Muscle layer of colon (tissue), 2 donors: ENCODE measurements at regions not wholly inside any gene's neighbourhood (a gene's known extent, or its start where the extent isn't known, plus 50 kb on each side); places are given as distances from the start of the nearest gene placed in this dataset.

Experiments
- H3K27ac ChIP-seq: one replicate; pipeline ENCODE4 v1.7.0; 2013; ENCODE audit warnings: low read depth, mild to moderate bottlenecking, low read length, moderate library complexity
- H3K27me3 ChIP-seq, 2 donors: one replicate each; pipeline ENCODE4 v1.7.0; 2013; ENCODE audit warnings: low read length in 2 of 2, mild to moderate bottlenecking in 2 of 2; ENCODE audit not compliant: insufficient read depth in 2 of 2, control insufficient read depth in 1 of 2
- H3K36me3 ChIP-seq: one replicate; pipeline ENCODE4 v1.7.0; 2013; ENCODE audit warnings: mild to moderate bottlenecking, low read length; ENCODE audit not compliant: insufficient read depth
- H3K4me1 ChIP-seq: one replicate; pipeline ENCODE4 v1.7.0; 2013; ENCODE audit warnings: mild to moderate bottlenecking, low read length; ENCODE audit not compliant: insufficient read depth
- H3K4me3 ChIP-seq, 2 donors: one replicate each; pipeline ENCODE4 v1.7.0; 2013; ENCODE audit warnings: low read length in 2 of 2, low read depth in 1 of 2, mild to moderate bottlenecking in 1 of 2, moderate library complexity in 1 of 2
- H3K9ac ChIP-seq: one replicate; pipeline ENCODE4 v1.7.0; 2013; ENCODE audit warnings: low read length
- H3K9me3 ChIP-seq: one replicate; pipeline ENCODE4 v1.7.0; 2013; ENCODE audit warnings: mild to moderate bottlenecking, low read length
- donor health status: abdominal sarcoma.
- donor health status: Adenocarcinoma of cecum.

DNA sequence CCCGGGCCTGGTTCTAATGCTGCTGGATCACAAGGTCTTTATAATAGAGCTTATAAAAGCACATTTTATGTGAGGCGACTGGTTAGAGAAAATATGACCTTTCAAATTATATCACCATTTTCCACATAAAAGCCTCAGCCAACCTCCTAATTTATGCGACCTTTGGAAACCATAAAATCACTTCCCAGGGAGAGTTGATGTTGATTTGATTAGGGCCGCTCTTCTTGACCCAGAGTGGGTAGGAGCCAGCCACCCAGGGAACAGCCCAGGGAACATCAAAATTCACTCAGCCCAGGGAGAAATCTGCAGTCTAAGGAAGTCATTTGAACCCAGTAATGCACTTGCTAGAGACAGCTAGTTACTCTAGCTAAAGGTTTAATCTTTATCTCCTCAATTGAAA is 79.8 kb upstream of the TENT5A start:
- H3K4me1 ChIP-seq: no peaks in the 10 kb centered on the region
- H3K27me3 ChIP-seq: no peaks in the 10 kb centered on the region
- no peak overlapping the region for H3K27ac ChIP-seq
- no peak overlapping the region for H3K9ac ChIP-seq
- H3K4me3 ChIP-seq: no peak overlapping the region
- H3K36me3 ChIP-seq: no peaks in the 10 kb centered on the region
- H3K9me3 ChIP-seq: no peaks in the 10 kb centered on the region

DNA sequence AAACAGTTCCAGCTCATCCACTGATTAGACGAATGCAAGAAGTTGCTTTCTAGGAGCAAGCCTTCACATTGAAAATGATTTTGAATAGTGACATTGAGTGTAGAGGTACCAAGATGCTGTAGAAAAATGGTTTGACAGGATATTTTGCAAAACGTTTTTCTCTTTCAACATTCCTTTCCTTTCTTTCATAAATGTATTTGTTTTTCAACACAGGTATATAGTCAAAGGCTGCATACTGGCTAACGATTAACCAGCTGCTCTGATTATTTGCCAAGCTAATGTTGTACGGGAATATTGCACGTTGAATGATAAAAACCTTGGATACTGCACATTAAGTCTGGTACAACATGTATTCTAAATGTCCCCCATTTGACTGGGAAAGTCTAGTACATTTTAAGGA is 78.8 kb upstream of the TENT5A start:
- Histone ChIP-seq H3K4me1 (no peaks in the 10 kb centered on the region), H3K27me3 (no peaks in the 10 kb centered on the region), H3K27ac (no peak overlapping the region), H3K36me3 (no peaks in the 10 kb centered on the region), H3K9ac (no peak overlapping the region), H3K9me3 (no peaks in the 10 kb centered on the region), H3K4me3 (no peak overlapping the region)

DNA sequence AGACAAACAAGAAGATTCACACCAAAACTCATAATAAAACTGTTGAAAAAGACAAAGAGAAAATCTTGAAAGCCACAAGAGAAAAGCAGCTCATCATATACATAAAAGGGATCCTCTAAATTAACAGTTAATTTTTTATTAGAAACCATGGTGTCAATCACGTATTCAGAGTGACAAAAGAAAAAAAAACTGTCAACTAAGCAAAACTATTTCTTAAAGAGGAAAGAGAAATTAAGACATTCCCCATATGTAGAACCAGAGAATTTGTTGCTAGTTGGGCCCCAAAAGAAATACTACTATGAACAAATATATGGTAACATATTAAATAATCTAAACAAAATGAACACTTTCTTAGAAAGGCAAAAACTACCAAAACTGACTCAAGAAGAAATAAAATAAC is 74.3 kb upstream of the TENT5A start:
- Histone ChIP-seq H3K4me1 (no peaks in the 10 kb centered on the region), H3K27me3 (no peaks in the 10 kb centered on the region), H3K4me3 (no peak overlapping the region), H3K9me3 (no peaks in the 10 kb centered on the region), H3K9ac (no peak overlapping the region), H3K36me3 (no peaks in the 10 kb centered on the region), H3K27ac (no peak overlapping the region)

DNA sequence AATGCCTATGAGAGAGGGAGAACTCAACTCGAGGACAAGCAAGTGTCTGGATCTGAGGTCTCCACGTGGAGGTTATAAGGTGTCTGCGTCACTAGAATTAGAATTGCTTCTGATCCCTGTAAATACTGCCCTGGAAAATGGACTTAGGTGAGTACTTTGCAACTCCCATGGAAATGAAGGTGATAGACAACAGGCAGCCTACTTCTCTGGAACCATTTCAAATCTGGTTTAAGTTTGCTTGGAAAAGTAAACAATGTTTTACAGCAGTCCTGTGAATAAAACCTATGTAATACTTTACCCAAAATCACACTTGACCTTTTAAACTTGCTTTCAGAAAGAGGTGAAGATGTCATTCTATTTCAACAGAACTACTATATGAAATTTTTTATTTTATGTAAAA is 70.1 kb upstream of the TENT5A start:
- Histone ChIP-seq H3K27me3 (no peaks in the 10 kb centered on the region), H3K4me1 (no peaks in the 10 kb centered on the region), H3K9ac (no peak overlapping the region), H3K4me3 (no peak overlapping the region), H3K27ac (no peak overlapping the region), H3K36me3 (no peaks in the 10 kb centered on the region), H3K9me3 (no peaks in the 10 kb centered on the region)

DNA sequence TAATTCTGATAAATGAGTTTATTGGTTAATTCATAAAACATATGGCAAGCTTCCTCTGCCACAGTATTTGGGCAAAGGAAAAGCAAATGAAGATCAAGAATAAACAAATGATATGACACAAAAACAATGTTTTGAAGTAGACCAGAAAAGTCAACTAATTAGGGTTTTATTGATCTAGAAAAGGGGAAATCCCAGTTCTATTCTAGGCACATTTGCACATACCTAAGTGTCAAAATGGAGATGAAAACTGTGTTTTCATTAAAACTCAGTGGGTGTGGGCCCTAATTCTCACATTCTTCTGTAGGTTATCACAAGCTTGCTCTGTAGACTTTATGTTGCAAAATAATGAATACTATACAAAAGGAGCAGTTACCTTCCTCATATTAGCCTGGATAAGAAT is 69.0 kb upstream of the TENT5A start:
- H3K36me3 ChIP-seq: no peaks in the 10 kb centered on the region
- no peaks in the 10 kb centered on the region for H3K4me1 ChIP-seq
- no peaks in the 10 kb centered on the region for H3K9me3 ChIP-seq
- no peak overlapping the region for H3K9ac ChIP-seq
- no peak overlapping the region for H3K27ac ChIP-seq
- no peaks in the 10 kb centered on the region for H3K27me3 ChIP-seq
- H3K4me3 ChIP-seq: no peak overlapping the region

DNA sequence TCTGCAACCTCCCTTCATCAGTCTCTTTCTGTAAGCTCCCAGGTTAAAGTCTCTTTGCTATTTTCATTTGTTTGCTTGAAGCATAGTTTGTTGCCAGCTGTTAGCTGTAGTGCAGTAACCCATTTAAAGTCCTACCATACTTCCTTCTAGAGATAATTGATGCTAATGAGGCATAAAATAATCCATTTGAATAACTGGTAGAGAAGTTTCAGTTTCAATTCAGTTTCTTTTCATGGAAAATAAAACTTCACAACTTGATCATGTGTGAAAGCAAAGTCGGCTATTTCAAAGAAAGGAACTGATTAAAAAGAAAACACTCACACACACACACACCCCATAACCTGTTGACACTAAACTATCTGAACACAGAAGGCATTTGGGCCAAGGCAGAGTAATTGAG is 68.5 kb upstream of the TENT5A start:
- Histone ChIP-seq H3K36me3 (no peaks in the 10 kb centered on the region), H3K4me1 (no peaks in the 10 kb centered on the region), H3K4me3 (no peak overlapping the region), H3K27ac (no peak overlapping the region), H3K27me3 (no peaks in the 10 kb centered on the region), H3K9ac (no peak overlapping the region), H3K9me3 (no peaks in the 10 kb centered on the region)

DNA sequence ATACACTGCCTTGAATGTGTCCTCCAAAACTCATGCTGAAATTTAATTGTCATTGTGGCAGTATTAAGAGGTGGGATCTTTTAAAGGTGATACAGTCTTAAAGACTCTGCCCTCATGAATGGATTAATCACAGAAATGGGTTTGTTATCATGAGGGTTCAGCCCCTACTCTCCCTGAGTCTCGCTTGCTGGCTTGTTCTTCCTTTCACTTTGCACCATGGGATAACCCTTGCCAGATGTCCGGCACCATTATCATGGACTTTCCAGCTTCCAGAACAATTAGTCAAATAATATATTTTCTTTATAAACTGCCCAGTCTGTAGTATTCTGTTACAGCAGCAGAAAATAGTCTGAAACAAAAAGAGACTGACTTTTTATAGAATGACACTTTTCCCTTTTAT is 67.9 kb upstream of the TENT5A start:
- Histone ChIP-seq H3K4me1 (no peaks in the 10 kb centered on the region), H3K36me3 (no peaks in the 10 kb centered on the region), H3K4me3 (no peak overlapping the region), H3K27me3 (no peaks in the 10 kb centered on the region), H3K9ac (no peak overlapping the region), H3K9me3 (no peaks in the 10 kb centered on the region), H3K27ac (no peak overlapping the region)

DNA sequence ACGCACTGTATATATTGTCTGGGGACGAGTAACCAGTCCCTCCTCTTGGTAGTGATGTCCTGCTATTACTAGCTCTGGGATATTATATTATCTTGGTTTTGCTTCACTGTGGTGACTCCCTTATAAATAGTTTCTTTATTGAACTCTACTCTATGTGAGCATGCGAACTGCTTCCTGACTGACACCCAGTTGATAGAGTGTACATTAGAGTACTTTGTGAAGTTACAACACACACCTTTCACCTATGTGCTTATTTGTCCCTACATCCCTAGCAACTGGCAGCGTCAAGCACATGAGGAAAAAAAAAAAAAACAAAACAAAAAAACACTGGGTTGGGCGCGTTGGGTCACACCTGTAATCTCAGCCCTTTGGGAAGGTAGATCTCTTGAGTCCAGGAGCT is 67.3 kb upstream of the TENT5A start:
- Histone ChIP-seq H3K36me3 (no peaks in the 10 kb centered on the region), H3K4me3 (no peak overlapping the region), H3K27ac (no peak overlapping the region), H3K27me3 (no peaks in the 10 kb centered on the region), H3K4me1 (no peaks in the 10 kb centered on the region), H3K9me3 (no peaks in the 10 kb centered on the region), H3K9ac (no peak overlapping the region)

DNA sequence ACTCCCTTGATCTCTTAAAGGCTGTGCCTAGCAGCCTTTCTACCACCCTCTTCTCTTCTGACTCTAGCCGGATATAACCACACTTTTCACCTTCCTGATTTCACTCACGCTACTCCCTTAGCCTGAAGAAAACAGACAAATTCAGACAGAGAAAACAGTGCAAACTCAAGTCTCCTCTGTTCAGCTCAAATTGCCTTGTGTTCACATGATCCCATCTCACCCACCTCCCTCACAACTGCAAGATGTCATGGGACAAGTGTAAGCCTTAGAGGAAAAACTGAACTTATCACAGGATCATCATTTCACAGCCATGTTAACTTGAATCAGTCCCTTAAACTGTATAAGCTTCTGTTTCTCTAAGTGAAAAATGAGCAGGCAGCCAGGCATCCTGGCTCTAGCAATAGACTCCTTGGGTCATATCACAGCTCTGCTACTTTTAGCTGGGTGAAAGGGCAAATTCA is 66.5 kb upstream of the TENT5A start:
- no peaks in the 10 kb centered on the region for H3K4me1 ChIP-seq
- no peak overlapping the region for H3K9ac ChIP-seq
- H3K4me3 ChIP-seq: no peak overlapping the region
- H3K27me3 ChIP-seq: no peaks in the 10 kb centered on the region
- H3K27ac ChIP-seq: no peak overlapping the region
- no peaks in the 10 kb centered on the region for H3K36me3 ChIP-seq
- H3K9me3 ChIP-seq: no peaks in the 10 kb centered on the region

DNA sequence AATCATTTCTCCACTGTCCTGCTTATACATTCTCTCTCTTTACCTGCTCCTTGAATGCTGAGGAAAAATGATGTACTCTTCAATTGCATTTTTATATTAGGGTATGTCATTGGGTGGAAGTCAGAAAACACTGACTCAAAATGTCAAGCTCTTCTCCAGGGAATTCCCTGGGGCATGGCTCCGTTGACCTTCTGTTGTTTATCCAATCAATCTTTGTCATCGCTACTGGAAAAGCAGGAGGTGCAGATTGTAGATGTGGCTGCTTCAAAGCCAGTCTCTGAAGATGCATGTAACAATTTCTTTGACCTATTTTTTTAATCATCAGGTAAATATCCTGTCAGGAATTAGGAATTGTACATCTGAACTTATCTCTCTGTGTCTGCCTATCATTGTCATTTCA is 63.9 kb upstream of the TENT5A start:
- no peaks in the 10 kb centered on the region for H3K27me3 ChIP-seq
- H3K9ac ChIP-seq: no peak overlapping the region
- no peaks in the 10 kb centered on the region for H3K9me3 ChIP-seq
- H3K4me1 ChIP-seq: no peaks in the 10 kb centered on the region
- no peak overlapping the region for H3K27ac ChIP-seq
- no peak overlapping the region for H3K4me3 ChIP-seq
- H3K36me3 ChIP-seq: no peaks in the 10 kb centered on the region

DNA sequence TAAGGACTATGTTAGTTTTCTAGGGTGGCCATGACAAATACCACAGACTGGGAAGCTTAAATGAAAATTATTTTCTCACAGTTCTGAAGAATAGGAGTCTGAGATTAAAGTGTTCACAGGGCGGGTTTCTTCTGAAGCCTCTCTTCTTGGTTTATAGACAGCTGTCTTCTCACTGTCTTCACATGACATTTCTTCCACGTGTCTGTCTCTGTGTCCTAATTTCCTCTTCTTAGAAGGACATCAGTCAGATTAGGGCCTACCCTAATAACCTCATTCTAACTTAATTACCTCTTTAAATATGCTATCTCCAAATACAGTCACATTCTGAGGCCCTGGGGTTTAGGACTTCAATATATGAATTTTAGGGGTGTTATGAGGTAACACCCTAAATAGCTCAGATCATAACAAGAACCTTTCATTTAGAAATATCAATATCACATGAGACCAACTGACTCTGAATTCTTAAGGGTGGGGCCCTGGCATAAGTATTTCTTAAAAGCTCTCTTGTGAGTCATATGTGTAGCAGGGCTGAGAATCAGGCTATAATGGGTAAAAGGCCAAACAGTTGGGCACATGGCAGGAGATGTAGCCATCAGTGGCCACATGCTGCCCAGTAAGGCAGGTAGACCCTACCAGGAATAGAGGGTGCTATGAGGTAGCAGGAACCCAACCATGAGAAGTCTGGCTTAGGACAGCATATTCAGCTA is 62.0 kb upstream of the TENT5A start:
- H3K4me3 ChIP-seq: no peak overlapping the region
- no peaks in the 10 kb centered on the region for H3K9me3 ChIP-seq
- H3K9ac ChIP-seq: no peak overlapping the region
- H3K36me3 ChIP-seq: no peaks in the 10 kb centered on the region
- H3K27me3 ChIP-seq: no peaks in the 10 kb centered on the region
- H3K4me1 ChIP-seq: no peaks in the 10 kb centered on the region
- no peak overlapping the region for H3K27ac ChIP-seq

DNA sequence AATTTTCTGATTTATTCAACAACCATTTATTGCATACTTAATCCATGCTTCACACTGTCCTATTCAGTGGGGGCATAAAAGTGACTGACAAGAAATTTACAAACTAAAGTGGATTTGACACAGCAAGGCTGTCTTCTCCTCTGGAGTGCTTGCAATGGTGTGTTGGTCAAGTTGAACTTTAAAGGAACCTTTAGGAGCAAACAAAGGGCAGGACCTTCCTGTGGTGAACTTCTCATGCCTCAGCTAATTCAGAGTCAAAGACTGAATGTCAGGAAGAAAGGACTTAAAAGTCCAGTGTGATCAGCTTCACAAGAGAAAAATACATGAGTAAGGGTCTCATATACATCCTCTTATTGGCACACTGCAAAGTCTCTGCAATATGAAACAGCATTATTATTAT is 60.8 kb upstream of the TENT5A start:
- Histone ChIP-seq H3K4me1 (peaks cover 11% of the 10 kb centered on the region), H3K4me3 (no peak overlapping the region), H3K36me3 (no peaks in the 10 kb centered on the region), H3K27ac (no peak overlapping the region), H3K9me3 (no peaks in the 10 kb centered on the region), H3K27me3 (no peaks in the 10 kb centered on the region), H3K9ac (no peak overlapping the region)
